Posterior vena cava (tissue), 2 donors: ENCODE measurements at regions not wholly inside any gene's neighbourhood (a gene's known extent, or its start where the extent isn't known, plus 50 kb on each side); places are given as distances from the start of the nearest gene placed in this dataset.
A peak's percentile ranks its signal among the peaks of the same experiment; 100 is the strongest.
"Not testable (repeated sequence)": the region's sequence is repeated elsewhere in the genome, so short reads cannot be mapped to it uniquely, and the experiment has no call there.

Experiments used
- DNase-seq: peaks from one replicate; pipeline ENCODE4 v3.0.0-alpha.2; 2020; ENCODE audit warnings: low spot score
- intact Hi-C, 2 donors: fragments of 100-400 bp; cut with DNase I; formaldehyde crosslinking; loops; one replicate each; pipeline versions ENCODE4 v1.14.1 to v1.14.2; 2022 to 2023
- donor health status: DM: yes; HTN: yes; CAD: no.
- donor health status: DM: yes; HTN: yes; CAD: no.

DNA sequence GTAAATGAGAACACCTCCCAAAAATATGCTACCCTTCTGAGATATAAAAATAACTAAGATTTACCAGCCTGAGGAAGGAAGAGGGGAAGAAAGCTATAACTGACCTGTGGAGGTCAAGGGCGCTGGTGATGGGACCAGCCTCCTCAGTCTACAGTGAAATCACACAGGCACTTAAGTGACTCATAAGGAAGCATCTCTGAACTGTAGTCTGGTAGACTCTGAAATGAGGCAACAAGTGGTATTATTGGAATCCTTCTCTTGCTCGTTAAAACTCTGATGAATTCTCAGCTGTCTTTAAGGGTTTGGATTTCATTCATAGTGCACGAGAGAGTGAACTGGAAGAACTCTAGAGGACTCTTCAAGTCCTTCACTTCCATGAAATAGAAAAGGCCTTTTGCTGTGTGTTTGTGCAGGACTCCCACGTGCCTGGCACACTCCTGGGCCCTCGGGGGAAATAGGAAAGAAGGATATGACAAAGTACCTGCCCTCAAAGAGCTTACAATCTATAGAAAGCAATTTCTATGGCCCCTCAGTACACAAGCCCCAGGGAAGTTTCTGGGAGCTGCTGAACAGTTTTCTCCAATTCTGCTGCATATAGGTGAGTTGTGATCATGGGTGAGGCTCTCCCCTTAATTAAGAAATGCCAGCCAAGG, 231.8 kb upstream of the RREB1 start:
- intact Hi-C loops: no loop called here
- no peak for DNase-seq

- intact Hi-C loops, DNase-seq: not testable (repeated sequence)
Observed at GRCh38 chr6:6877792-6878191, 230.0 kb upstream of the RREB1 start.

- intact Hi-C loops: no loop called here
- DNase-seq: no peak
Observed at GRCh38 chr6:6878887-6879585, 228.7 kb upstream of the RREB1 start.

DNA sequence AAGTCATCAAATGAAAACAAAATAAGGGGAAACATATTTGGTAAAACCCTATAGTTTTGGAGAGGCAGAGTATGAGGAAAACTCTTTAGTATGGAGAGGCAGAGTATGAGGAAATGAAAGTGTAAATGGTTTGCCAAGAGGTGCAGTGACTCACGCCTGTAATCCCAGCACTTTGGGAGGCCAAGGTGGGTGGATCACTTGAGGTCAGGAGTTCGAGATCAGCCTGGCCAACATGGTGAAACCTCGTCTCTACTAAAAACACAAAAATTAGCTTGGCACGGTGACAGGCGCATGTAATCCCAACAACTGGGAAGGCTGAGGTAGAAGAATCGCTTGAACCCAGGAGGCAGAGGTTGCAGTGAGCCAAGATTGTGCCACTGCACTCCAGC, 228.2 kb upstream of the RREB1 start:
- intact Hi-C loops, DNase-seq: not testable (repeated sequence)

DNA sequence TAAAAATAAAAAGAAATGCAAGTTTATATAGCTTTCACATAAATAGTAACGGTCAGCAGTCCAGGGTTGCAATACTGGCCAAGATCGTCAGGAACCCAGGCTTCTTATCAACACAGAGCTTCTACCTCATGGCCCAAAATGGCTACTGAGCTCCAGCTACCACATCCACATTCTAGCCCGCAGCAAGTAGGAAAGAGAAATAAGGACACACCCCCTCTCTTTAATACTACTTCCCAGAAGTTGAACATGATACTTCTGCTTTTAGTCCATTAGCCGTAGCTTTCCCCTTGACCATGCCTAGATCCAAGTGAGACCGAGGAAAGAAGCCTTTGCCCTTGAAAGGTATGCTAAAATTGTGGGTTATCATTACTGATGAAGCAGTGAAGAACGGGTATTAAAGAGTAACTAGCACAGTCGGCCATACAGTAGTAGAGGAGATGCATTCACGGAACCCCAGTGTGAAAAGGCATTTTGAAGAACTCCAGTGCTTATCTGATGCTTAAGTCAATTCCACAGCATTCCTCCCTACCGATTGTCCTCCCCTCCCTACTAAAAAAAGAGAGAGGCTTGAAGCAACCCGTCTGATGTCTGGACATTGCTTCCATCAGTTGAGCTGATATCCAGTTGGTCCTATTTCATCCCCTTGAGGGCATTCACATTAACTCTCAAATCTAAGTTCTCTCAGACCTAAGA, 226.9 kb upstream of the RREB1 start:
- intact Hi-C loops: no loop called here
- DNase-seq: no peak

DNA sequence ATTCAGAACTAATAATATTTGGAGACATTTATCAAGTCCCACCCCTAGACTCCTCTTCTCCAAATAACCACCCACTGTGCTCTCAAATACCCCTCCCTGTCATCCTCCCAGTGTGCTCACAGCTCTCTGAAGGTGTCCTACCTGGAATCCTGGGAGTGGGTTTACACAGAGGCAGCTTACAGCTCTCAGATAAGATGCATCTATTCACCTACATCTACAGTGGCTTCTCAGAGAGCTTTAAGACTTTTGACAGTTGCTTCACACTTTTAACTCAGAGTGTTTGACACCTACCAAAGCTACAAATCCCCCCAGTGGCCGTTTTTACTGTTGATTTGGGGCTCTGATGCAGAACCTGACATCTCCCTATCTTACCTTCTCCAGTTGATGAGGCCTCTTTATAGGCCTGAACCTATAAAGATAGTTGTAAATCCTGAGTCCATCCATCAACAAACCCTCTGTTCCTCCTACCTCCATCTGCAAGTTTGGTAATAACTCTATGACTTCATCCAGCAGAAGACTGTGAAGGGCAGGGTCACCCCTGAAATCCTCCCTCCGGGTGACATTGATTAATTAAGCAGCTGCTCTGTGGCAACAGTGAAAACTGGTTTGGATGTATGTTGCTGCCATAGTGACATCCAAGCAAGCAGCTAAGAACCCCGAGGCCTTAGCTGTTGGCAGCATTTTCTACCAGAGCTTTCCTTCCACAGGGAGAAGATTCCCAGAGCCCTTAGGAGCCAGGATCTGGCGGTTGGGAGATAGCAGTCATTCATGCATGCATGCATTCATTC, 226.1 kb upstream of the RREB1 start:
- intact Hi-C loops: no loop called here
- no peak for DNase-seq

- intact Hi-C loops: no loop called here
- DNase-seq: no peak
Observed at GRCh38 chr6:6882592-6882991, 225.2 kb upstream of the RREB1 start.

DNA sequence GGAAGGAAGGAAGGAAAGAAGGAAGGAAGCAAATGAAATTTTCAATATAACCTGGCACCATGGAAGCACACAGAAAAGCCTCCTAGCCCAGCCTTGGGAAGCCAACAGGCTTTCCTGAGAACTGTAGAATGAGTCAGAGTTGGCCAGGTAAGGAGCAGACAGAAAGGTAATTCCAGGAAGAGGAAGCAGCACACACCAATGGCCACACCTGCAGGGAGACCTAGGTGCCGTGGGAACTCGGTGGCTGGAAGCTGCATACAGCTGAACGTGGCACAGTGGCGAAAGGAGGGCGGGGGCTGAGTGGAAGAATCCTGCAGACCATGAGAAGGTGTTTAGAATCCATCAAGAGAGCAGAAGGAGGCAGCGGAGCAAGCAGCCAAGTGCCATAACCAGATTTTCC, 224.8 kb upstream of the RREB1 start:
- intact Hi-C loops: no loop called here
- no peak for DNase-seq

- intact Hi-C loops: no loop called here
- DNase-seq: no peak
Observed at GRCh38 chr6:6884193-6884627, 223.6 kb upstream of the RREB1 start.

DNA sequence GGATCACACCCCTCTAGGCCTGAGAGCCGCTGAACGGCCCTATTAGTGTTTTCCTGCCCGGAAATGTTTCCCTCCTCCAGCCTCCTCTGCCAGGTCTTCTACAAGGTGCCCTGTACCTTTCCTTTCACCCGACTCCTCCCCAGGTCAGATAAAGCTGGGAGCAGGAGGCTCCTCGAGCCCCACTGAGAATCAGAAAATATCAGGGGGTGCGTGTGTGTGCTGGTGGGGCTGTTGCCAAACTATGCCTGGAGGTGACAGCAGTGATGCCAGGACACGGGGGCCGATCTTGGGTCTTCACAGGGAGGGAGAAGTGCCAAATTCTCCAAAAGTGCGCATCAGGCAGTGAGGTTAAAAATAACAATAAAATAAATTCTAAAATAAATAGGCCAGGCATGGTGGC, 222.8 kb upstream of the RREB1 start:
- intact Hi-C loops: no loop called here
- no peak for DNase-seq

DNA sequence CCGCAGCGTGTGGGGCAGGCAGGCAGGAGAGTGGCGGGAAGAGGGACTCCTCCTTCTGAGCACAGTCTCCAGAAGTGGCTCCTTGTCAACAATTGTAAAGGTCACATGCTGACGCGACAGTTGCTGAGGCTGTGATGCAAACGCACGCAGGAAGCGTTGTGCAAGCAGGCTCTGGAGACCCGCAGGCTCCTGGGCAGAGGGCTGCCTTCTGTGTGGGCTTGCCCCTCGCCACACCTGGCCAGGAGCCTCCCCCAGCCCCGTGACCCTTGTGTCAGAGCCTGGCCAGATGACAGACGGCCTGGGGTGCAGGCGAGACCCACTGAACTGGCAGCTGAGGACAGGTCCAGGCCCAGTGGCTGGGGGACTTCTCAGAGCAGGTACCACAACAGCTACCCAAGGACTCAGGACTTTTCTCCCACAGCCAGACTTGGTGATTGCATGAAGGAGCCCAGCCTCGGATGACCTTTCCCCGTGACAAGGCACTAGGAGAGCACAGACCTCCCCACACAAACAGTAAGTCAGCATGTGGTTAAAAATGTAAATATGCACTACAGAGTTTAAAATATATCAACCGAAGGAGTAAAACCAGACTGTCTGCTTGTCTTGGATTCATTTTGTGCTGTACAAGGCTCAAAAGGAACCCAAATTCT, 222.1 kb upstream of the RREB1 start:
- DNase-seq: peak; percentile 89
- intact Hi-C loops: no loop called here

- DNase-seq: no peak
- intact Hi-C loops: no loop called here
Observed at GRCh38 chr6:6886171-6886885, 221.4 kb upstream of the RREB1 start.

DNA sequence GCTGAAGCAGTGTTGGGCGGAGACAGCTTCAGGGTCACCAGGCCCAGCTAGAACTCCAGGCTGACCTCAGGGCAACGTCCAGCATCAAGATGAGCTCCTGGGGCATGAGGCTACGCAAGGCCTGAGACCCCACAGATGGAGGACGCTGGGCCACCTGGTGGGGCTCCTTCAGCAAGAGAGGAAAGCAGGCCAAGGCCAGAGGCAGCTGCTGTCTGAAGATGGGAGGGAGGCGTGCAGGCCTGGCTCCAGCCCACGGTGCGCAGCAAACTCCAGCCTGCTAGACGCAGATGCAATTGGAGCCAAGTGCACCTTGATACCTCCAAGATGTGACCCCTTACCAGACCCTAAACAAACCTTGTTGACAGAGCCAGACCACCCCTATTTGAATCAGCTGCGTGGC, 220.9 kb upstream of the RREB1 start:
- no peak for DNase-seq
- intact Hi-C loops: no loop called here

GRCh38 chr6:6889601-6890000, 218.2 kb upstream of the RREB1 start:
- DNase-seq: no peak
- intact Hi-C loops: no loop called here

DNA sequence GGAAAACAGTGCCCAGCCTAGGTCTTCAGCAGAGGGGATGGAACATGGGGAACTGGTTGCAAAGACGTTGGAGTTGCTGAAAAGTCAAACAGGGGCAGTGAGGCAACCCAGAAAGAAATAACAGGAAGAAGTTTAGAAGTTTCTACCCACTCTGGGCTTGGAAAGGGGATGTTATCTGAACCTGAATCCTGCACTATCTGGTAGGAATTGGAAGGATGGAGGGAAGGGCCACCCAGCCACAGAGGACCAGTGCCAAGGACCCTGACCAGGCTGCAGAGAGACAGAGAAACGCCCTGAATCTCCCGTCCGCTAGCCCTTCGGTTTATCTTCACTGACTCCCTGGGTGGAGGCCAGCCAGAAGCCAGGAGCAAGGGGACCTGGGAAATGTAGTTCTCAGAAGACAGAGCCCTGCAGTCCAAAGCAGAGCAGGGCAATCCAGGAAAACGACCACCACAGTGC, 217.3 kb upstream of the RREB1 start:
- intact Hi-C loops: no loop called here
- no peak for DNase-seq

- intact Hi-C loops: no loop called here
Observed at GRCh38 chr6:6891125-6891721, 216.5 kb upstream of the RREB1 start.

GRCh38 chr6:6891949-6892461, 215.8 kb upstream of the RREB1 start:
- no peak for DNase-seq
- intact Hi-C loops: no loop called here

More at GRCh38 chr6:6891125-6891721, 216.5 kb upstream of the RREB1 start:
- DNase-seq: no peak
